ENCODE measurements at regions not wholly inside any gene's neighbourhood (a gene's known extent, or its start where the extent isn't known, plus 50 kb on each side); places are given as distances from the start of the nearest gene placed in this dataset.
"Not testable (repeated sequence)": the region's sequence is repeated elsewhere in the genome, so short reads cannot be mapped to it uniquely, and the experiment has no call there.

GRCh38 chr21:17088500-17088899, 424.3 kb upstream of the CXADR start:
- no peak for DNase-seq

DNA sequence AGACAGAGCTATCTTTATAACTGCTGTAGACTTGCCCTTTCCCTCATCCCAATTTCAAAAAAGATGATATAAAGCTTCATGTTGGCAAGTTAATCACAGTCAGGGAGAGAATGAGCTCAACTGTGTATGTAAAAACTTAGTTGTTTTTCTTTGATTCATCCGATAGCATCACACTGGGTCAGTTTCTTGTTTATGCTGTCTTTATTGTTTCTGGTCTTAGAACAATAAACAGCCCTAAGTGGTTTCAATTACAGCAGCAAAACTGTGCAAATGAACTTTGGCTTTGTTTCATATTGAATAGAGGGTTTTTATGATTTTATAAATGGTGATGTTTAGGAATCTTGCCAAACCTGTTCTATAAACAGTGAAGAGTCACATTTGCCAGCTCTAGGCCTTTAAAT, 423.8 kb upstream of the CXADR start:
- no peak for DNase-seq

DNA sequence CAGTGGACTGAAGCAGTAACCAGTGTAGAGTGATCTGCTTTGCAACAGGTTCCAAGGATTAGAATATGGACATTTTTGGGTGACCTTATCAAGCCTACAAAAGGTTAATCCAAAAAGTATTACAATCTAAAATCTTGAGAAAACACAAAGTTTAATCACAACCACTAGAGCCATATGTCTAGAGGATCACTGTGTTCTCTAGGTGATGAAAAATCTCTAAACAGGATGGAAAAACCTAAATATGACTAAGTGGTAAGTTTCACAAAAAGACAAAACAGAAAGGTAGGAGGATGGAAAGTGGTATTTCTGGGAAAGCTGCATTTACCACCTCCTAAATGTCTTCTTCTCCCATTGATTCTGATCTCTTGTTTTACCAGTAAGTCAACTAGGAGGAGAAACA, 411.1 kb upstream of the CXADR start:
- DNase-seq = no peak

GRCh38 chr21:17105932-17106331, 406.9 kb upstream of the CXADR start:
- DNase-seq = no peak

DNA sequence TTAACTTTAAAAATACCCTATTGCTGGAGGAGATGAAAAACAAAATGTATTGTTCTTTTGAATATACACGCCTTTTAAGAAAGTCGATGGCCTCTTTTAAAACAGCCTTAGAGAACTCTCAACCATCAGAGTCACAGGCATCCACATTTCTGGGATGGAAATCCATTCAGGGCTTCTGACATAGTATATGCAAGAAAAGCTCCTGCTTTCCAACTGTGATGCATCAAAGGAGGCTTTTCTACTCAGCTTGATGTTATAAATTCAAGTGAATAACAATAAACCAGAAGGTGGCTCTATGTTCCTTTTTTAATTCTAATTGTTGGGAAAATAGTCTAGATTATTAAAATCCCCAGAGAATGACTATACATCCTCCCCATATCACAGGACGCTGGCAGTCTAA, 398.8 kb upstream of the CXADR start:
- no peak for DNase-seq

- DNase-seq = no peak
Measured at GRCh38 chr21:17118638-17119384, 394.0 kb upstream of the CXADR start.

DNA sequence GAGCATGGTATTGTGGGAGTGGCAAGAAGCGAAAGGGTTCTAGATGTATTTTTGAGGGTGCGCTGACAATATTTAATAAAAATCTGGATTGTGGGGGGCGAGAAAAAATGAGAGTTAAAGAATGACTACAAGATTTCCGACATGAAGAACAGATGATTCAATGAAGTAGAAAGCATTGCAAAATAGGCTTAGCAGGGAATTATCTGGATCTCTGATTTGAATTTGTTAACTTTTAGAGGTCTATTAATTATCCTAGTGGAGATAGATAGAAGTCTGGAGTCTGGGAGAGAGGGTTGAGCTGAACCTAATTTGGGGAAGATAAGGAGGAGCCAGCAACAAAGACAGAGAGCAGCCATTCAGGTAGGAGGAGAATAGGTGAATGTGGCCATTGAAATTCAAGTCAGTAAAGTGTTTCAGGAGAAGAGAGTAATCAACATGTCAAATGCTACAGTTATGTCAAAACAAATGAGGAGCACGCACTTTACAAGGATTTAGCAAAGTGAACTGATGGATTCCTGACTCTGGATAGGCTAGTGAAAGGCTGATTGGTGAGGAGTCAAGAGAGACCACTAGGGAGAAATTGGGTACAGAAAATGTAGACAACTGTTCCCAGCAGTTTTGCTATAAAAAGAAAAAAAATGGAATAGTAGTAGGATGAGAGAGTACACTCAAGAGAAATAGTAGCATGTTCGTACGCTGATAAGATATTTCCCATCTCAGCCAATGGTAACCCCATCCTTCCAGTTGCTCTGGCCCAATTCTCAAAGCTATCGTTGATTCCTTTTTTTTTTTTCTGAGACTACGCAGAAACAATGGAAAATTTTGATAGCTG, 393.2 kb upstream of the CXADR start:
- no peak for DNase-seq

DNA sequence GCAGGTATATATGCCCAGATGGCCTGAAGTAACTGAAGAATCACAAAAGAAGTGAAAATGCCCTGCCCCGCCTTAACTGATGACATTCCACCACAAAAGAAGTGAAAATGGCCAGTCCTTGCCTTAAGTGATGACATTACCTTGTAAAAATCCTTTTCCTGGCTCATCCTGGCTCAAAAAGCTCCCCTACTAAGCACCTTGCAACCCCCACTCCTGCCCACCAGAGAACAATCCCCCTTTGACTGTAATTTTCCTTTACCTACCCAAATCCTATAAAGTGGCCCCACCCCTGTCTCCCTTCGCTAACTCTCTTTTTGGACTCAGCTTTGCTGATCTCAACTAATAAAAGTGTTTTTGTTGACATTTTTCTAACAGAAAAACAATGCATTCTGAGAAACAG, 385.4 kb upstream of the CXADR start:
- not testable (repeated sequence) for DNase-seq

GRCh38 chr21:17128132-17128531, 384.7 kb upstream of the CXADR start:
- DNase-seq = no peak

DNA sequence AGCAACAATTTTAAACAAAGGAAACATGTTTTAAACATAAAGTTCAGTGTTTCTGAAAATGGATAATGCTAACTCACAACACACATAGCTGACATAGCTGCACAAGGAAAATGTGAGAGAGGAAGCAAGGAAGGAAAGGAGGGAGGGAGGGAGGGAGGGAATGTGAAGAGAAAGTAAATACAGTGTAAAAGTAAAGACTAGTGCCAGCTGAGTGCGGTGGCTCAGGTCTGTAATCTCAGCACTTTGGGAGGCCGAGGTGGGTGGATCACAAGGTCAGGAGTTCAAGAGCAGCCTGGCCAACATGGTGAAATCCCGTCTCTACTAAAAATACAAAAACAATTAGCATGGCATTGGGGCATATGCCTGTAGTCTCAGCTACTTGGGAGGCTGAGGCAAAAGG, 373.7 kb upstream of the CXADR start:
- DNase-seq = peak; percentile 0

DNA sequence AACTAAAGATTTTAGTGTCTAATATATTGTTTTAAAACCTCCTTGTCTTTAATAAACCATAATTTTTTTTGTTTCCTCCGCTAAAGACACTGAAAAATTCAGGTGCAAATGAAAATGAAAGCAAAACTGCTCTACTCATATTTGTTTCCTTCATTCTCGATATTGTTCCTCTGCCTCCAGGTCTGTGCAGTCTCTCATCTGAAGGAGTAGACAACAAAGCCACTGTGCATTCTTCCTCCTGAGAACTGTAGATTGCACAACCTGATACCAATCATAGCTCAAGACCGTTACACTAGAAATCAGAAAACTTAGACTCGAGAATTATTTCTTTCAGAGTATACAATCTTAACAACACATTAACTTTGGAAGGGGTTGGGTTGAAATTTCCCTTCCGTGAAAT, 373.1 kb upstream of the CXADR start:
- DNase-seq = no peak

DNA sequence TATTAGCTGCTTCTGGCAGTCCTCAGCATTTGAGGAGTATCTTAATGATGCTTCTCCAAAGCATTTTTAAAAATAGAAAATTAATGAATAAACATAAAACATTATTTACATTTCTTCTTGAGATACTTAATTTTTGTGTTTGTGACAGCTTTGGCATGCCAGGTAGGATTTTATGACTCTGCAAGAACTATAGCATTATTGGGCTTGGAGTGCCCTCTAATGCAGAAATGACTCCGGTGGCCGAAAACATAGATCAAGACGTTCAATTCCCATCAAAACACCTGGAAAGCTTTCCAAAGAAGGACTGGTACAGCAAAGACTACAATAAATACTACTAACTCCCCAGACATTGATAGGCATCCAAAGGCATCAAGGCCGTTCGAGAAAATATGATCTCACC, 366.4 kb upstream of the CXADR start:
- no peak for DNase-seq

DNA sequence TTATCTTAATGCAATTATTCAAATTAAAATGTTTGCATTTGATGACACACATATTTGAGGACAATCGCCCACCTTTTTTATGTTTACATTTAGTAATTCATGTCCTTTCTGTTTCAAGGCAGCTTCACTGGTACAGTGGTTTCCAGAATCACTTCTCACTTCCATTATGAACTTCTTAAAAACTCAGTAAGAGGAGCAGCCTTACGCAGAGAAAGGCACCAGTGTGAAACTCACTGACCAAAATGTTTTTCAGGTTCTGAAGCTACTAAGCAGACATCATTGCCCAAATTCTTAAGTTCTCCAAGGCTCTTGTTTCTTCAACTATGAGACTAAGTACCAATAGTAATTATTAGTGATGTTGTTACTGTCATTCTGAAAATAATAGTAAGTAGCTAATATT, 353.1 kb upstream of the CXADR start:
- no peak for DNase-seq

GRCh38 chr21:17185674-17186073, 327.2 kb upstream of the CXADR start:
- DNase-seq = no peak

DNA sequence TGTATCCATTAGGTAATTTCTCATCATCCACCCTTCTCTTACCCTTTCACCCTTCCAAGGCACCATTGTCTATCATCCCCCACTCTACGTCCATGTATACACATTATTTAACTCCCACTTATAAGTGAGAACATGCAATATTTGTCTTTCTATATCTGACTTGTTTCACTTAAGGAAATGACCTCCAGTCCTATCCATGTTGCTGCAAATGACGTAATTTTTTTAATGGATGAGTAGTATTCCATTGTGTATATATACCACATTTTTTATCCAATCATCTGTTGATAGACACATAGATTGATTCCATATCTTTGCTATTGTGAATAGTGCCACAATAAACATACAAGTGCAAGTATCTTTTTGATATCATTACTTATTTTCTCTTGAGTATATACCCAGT, 322.9 kb upstream of the CXADR start:
- no peak for DNase-seq

- no peak for DNase-seq
Measured at GRCh38 chr21:17191346-17191993, 321.4 kb upstream of the CXADR start.

- DNase-seq = no peak
Measured at GRCh38 chr21:17195351-17195750, 317.5 kb upstream of the CXADR start.

- no peak for DNase-seq
Measured at GRCh38 chr21:17195976-17196375, 316.9 kb upstream of the CXADR start.

GRCh38 chr21:17196623-17197022, 316.2 kb upstream of the CXADR start:
- no peak for DNase-seq

DNA sequence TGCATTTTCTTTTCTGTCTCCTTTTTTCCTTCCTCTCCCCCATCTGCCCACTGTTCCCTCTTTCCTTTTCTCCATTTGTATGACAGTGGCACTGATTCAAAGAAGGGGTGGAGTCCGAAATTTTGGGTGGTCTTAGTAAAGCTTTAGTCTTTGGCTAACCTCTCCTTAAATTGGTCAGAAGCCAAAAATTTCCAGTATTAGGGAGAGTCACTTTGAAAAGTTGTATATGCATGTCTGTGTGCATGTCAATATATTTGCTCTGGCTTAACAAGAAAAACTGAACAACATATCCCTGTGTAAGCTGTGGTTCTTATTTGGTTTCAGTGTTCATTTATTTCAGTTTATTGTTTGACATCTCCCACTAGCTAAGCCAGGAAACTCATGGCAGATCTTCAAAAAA, 314.8 kb upstream of the CXADR start:
- DNase-seq = no peak

GRCh38 chr21:17200250-17200649, 312.6 kb upstream of the CXADR start:
- no peak for DNase-seq

DNA sequence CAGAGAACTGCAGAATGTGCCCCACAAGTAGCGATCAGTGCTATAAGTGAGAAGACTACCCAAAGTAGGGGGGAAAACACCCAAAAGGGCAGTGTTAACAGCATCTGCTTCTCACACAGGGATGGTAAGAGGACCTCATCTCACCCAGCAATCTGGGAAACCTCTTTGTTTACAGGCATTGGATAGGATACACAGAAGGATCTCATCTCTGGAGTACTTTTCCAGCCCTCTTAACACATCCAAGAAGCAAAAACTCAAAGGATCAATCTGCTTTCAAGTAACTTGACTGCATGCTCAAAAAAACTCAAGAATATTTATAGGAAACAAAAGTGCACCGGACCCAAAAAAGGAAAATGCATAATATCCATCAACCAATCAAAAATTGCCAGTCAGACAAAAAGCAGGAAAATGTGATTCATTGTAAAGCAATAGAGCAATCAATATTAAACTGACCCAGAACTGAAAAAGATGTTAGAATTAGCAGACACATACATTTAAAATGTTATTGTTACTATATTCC, 311.0 kb upstream of the CXADR start:
- DNase-seq = no peak

DNA sequence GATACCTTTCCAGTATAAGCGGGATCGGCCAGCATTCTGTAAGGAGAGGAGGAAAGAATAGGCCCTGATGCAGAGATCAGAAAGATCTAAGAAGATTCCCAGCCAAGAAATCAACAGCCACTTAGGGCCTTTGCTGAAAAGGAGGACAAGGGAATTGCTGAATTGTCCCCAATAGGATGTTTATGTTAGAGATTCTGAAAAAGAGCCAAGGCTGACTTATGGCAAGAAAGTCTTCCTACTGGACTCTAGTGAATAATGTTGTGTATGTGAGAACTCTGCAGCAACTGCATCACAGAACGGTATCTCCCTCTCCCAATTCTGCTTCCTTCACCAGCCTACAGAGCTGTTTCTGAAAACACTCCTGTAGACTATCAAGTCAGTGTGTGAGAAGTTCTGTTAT, 298.0 kb upstream of the CXADR start:
- no peak for DNase-seq

DNA sequence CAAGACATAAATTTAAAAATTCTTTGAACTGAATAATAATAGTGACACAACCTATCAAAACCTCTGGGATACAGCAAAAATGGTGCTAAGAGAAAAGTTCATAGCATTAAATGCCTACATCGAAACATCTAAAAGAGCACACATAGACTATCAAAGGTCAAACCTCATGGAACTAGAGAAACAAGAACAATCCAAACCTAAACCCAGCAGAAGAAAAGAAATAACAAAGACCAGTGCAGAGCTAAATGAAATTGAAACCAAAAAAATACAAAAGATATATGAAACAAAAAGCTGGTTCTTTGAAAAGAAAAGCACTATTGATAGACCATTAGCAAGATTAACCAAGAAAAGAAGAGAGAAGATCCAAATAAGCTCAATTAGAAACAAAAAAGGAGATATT, 293.8 kb upstream of the CXADR start:
- not testable (repeated sequence) for DNase-seq

Data from CD4-positive, alpha-beta T cell treated with Interleukin-21 for 1 hour (primary cell).